ENCODE measurements at regions not wholly inside any gene's neighbourhood (a gene's known extent, or its start where the extent isn't known, plus 50 kb on each side); places are given as distances from the start of the nearest gene placed in this dataset.

- no peaks in the 10 kb centered on the region for H3K27me3 Mint-ChIP-seq
- DNase-seq (ENCODE audit: low spot score, unreplicated experiment): no peak
- no peak for TF ChIP-seq CTCF (IDR thresholded peaks at IDR 0.05; ENCODE audit: unreplicated experiment)
- H3K4me1 Mint-ChIP-seq (ENCODE audit: low read depth): peaks cover 4% of the 10 kb centered on the region
- no peak overlapping the region for H3K27ac Mint-ChIP-seq
- no peaks in the 10 kb centered on the region for H3K36me3 Mint-ChIP-seq (ENCODE audit: insufficient read depth)
- H3K4me3 Mint-ChIP-seq (ENCODE audit: low read depth): no peak overlapping the region
- peaks cover 31% of the 10 kb centered on the region for H3K9me3 Mint-ChIP-seq (ENCODE audit: low read depth)
Observed at GRCh38 chr1:238186887-238187574, 296.3 kb upstream of the ZP4 start.

GRCh38 chr1:238177960-238178645 lies 287.4 kb upstream of the ZP4 start:
- no peak for DNase-seq (ENCODE audit: low spot score, unreplicated experiment)
- TF ChIP-seq CTCF (IDR thresholded peaks at IDR 0.05; ENCODE audit: unreplicated experiment): no peak
- Mint-ChIP-seq H3K9me3 (ENCODE audit: low read depth) (peaks cover 16% of the 10 kb centered on the region), H3K27me3 (no peaks in the 10 kb centered on the region), H3K4me1 (ENCODE audit: low read depth) (no peaks in the 10 kb centered on the region), H3K4me3 (ENCODE audit: low read depth) (no peak overlapping the region), H3K36me3 (ENCODE audit: insufficient read depth) (peaks cover 1% of the 10 kb centered on the region), H3K27ac (no peak overlapping the region)

- no peak overlapping the region for H3K27ac Mint-ChIP-seq
- no peak for TF ChIP-seq CTCF (IDR thresholded peaks at IDR 0.05; ENCODE audit: unreplicated experiment)
- peaks cover 8% of the 10 kb centered on the region for H3K9me3 Mint-ChIP-seq (ENCODE audit: low read depth)
- DNase-seq (ENCODE audit: low spot score, unreplicated experiment): no peak
- H3K36me3 Mint-ChIP-seq (ENCODE audit: insufficient read depth): peaks cover 1% of the 10 kb centered on the region
- no peak overlapping the region for H3K4me3 Mint-ChIP-seq (ENCODE audit: low read depth)
- H3K27me3 Mint-ChIP-seq: no peaks in the 10 kb centered on the region
- no peaks in the 10 kb centered on the region for H3K4me1 Mint-ChIP-seq (ENCODE audit: low read depth)
Observed at GRCh38 chr1:238177351-238177750, 286.6 kb upstream of the ZP4 start.

- TF ChIP-seq CTCF (IDR thresholded peaks at IDR 0.05; ENCODE audit: unreplicated experiment): no peak
- Mint-ChIP-seq H3K36me3 (ENCODE audit: insufficient read depth) (no peaks in the 10 kb centered on the region), H3K27ac (no peak overlapping the region), H3K4me1 (ENCODE audit: low read depth) (no peaks in the 10 kb centered on the region), H3K27me3 (no peaks in the 10 kb centered on the region), H3K9me3 (ENCODE audit: low read depth) (peaks cover 2% of the 10 kb centered on the region), H3K4me3 (ENCODE audit: low read depth) (no peak overlapping the region)
- no peak for DNase-seq (ENCODE audit: low spot score, unreplicated experiment)
Observed at GRCh38 chr1:238176441-238176840, 285.7 kb upstream of the ZP4 start.

GRCh38 chr1:238171985-238172384 lies 281.3 kb upstream of the ZP4 start:
- no peak for TF ChIP-seq CTCF (IDR thresholded peaks at IDR 0.05; ENCODE audit: unreplicated experiment)
- Mint-ChIP-seq H3K4me1 (ENCODE audit: low read depth) (no peaks in the 10 kb centered on the region), H3K27ac (no peak overlapping the region), H3K9me3 (ENCODE audit: low read depth) (no peaks in the 10 kb centered on the region), H3K36me3 (ENCODE audit: insufficient read depth) (no peaks in the 10 kb centered on the region), H3K4me3 (ENCODE audit: low read depth) (no peak overlapping the region), H3K27me3 (no peaks in the 10 kb centered on the region)
- DNase-seq (ENCODE audit: low spot score, unreplicated experiment): no peak

Measured in progenitor cell of endocrine pancreas (in vitro differentiated cells).